ENCODE measurements at regions not wholly inside any gene's neighbourhood (a gene's known extent, or its start where the extent isn't known, plus 50 kb on each side); places are given as distances from the start of the nearest gene placed in this dataset.
"Not testable (repeated sequence)": the region's sequence is repeated elsewhere in the genome, so short reads cannot be mapped to it uniquely, and the experiment has no call there.

DNA sequence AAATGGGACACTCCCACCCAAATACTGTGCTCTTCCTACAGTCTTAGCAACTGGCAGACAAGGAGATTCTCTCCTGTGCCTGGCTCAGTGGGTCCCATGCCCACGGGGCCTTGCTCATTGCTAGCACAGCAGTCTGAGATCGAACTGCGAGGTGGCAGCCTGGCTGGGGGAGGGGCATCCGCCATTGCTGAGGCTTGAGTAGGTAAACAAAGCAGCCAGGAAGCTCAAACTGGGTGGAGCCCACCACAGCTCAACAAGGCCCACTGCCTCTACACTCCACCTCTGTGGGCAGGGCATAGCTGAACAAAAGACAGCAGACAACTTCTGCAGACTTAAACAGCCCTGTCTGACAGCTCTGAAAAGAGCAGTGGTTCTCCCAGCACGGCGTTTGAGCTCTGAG is 174.8 kb downstream of the COL12A1 start:
- not testable (repeated sequence) for DNase-seq (ENCODE audit: low spot score)

DNA sequence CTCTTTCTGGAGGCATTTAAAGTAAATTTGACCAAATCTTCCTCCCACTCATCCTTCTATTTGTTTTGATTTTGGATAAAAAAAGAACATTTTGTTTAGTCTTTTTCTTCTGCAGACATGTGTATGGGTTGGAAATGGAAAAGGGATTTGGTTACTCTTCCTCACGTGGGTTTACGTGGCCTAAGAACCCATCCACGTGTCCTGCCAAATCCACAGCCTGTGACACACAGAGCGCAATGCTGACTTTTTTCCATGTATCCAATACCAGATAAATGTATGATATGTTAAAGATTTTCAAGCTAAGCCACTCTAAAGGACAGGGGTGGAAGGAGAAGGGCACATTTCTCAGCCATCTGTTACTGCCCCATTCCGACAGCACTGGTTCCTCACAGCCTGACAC is 176.5 kb downstream of the COL12A1 start:
- no peak for DNase-seq (ENCODE audit: low spot score)

DNA sequence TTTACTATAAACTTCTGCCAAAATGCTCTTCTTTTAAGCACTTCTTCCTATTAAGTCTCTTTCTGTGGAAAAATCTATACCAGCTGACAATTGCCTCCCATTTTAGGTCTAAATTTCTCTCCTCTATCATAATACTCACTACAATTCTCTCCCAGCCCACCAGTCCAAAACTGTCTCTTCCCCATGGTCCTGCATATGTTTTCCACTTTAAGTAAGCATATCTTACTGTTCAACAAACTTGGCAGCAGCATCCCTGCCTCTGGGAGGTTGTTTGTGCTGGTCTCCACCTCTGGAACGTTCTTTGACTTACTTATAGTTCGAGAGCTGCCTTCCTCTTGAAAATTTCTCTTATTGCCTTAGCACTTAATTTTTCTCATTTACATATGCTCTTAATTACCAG is 180.5 kb downstream of the COL12A1 start:
- DNase-seq (ENCODE audit: low spot score): no peak

DNA sequence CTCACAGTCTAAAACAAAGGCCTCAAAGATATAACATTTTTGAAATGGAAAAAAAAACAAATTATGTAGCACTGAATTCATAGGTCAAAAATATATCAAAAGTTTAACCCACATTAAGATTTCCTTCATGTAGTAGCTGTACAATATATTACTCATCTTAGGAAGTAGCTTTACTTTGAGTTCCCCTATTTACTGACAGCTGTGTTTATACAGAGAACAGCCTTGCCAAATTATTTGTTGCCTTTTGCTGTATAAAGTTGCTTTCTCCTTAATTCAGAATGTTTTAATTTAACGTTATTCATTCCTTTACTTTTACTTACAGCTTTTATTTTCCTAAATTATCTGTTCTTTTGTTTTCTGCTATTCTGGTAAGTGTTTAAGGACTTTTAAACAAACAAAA is 181.0 kb downstream of the COL12A1 start:
- no peak for DNase-seq (ENCODE audit: low spot score)

DNA sequence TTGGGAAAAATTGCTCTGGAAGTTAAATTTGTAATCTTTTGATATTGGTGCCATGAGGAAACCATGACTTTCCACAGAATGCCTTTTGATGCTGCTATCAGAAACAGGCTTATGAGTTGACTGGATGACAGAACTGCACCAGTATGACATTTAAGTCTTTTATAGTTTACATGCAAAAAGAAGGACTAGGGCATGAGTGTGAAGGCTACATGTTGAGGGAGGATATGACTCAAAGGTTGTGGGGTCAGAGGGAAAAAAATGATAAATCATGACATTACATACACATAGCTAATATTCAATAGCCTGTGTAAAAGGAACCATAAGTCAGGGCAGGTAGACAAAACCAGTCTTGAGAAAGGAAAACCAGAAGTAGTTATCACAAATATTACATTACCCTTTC is 182.2 kb downstream of the COL12A1 start:
- no peak for DNase-seq (ENCODE audit: low spot score)

DNA sequence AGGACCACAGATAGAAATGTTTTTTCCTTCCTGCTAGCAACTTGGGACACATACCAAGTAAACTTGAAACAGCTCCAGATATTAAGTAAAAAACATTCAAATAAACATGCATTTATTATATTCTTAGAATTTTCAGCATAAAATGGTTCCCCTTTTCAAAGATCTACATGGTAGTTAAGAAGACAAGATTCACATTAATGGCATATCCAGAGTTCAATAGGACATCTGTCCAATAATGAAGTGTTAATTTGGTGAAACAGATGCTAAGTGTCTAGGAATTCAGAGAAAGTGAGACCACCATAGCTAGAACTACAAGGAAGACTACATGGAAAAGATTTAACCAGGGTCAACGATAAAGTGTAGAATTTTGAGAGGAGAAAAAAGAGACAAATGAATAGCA is 184.9 kb downstream of the COL12A1 start:
- DNase-seq (ENCODE audit: low spot score): no peak

DNA sequence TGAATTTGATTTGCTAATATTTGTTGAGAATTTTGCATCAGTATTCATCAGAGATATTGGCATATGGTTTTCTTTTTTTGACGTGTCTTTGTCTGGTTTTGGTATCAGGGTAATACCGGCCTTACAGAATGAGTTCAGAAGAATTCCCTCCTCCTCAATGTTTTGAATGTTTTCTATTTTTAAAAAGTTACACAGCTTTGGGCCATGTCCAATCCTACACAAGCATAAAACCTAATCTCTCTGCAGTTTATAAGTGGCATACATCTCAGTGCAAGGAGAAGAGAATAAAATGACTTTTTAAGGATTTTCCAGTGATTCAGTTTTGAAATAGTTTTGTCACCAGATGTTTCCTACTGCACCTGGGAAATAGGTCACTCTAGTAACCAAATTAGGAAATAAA is 185.5 kb downstream of the COL12A1 start:
- DNase-seq (ENCODE audit: low spot score): no peak

DNA sequence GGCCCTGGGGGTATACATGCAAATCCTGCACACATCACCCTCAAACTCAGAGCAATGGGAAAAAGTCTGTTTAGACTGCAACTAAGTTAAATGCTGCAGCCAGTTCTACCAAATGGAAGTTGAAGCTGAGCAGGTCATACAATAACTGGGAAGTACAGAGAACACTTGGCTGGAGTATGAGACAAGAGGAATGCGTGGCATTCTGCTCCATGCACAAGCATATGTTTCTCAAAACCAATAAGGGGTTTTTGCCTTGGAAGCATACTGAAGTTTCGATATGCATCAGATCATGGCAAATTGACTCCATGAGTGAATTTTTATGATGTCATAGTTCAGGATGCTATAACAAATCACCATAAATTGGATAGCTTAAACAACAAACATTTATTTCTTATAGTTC is 193.8 kb downstream of the COL12A1 start:
- no peak for DNase-seq (ENCODE audit: low spot score)

DNA sequence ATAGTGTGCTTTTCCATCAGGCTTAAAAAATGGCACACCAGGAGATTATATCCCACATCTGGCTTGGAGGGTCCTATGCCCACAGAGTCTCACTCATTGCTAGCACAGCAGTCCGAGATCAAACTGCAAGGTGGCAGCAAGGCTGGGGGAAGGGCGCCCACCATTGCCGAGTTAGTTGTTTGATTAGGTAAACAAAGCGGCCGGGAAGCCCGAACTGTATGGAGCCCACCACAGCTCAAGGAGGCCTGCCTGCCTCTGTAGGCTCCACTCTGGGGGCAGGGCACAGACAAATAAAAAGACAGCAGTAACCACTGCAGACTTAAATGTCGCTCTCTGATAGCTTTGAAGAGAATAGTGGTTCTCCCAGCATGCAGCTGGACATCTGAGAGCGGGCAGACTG is 201.9 kb downstream of the COL12A1 start:
- DNase-seq (ENCODE audit: low spot score): not testable (repeated sequence)

DNA sequence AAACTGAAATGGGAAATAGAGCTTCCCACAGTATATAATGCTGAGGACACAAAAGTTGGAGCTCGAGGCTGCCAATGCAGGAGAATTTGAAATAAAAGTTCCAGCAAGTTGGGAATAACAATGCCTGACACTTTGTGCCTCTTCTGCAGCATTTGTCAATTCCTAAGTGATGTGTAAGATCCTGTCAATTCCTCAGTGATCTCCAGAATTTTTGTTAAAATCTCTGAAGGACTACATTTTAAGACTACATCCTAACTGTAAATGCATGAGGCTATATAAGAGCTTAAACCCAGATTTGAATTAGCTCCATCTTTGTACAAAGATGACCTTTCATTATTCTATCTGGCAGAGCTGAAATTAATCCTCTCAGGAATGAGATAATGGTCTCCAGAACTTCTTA is 208.2 kb downstream of the COL12A1 start:
- DNase-seq (ENCODE audit: low spot score): no peak

DNA sequence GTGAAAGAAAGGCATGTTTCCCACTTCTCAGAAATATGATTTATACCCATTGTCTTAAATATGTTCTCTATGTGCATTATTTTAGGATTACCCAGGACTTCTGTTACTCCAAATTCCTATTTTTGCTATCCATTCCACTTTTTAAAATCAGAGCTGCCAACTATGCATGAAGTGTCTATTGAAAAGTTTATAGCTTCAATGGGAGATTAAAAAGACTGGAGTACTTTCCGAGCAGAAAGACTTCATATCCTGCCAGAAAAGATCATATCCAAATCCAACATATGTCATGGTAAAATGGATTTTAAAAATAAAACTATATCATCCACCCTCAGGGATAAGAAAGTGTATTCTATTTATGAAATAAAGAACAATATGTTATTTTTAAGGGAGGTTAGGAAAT is 212.7 kb downstream of the COL12A1 start:
- no peak for DNase-seq (ENCODE audit: low spot score)

DNA sequence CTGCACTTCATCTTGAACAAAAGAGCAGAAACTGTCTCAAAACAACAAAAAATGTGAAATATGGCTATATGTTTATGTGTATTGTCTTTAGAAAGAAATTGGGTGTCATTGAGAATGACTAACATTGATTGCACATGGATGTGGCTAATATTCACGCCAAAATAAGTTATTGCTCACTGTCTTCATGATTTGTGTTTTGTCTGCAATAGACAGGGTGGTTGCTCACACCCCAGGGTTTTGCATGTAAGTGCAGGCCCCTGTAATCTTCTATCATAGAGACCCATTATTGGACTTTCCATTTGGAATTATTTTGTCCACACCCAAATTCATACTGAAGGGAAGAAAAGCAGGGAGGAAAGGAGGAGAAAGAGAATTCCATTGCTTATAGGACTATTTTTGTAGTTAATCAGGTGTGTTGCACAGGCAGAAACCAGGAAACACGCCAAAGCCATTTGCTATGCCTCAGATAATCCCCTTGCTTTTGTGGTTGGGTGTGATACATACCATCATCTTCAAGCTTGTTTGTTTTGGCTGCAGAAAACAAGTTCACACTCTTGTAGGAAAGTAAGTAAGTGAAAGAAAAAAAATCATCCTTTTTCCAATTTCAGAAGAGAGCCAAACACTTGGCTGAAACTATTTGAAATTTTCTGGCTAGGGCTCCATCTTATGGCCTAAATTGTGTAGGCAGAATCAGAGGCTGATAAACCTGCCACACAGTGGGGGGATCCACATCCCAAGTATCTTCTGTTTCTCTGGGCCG is 214.1 kb downstream of the COL12A1 start:
- no peak for DNase-seq (ENCODE audit: low spot score)

DNA sequence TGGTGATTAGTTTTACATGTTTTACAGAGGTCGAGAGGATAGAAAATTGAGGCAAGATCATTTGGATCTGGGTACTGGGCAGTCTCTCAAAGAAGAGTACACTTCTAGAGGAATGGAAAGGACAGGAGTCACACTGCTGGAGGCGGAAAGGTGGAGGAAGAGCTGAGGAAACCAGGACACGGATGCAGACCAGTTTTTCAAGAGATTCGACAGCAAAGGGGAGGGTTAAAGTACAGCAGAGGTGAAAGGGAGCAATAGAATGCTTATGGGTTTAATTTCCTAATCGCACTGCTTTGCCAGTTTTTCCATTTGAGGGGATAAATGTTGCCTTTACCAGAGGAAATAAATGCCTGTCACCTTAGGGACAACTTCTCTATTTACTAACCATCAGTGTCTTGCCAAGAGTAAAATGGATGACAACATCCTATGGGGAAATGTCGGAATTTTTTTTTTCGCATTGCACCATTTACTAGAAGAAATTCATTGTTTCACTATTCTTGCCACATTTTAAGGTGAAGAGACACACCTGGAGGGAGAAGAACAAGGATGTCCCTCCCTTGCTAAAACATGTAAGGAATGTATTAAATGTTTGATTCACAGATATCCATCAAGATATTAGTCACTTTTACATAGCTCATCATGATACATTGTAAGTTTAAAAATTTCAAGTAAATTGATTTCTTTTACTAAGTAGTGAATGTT is 226.6 kb downstream of the COL12A1 start:
- DNase-seq (ENCODE audit: low spot score): no peak

DNA sequence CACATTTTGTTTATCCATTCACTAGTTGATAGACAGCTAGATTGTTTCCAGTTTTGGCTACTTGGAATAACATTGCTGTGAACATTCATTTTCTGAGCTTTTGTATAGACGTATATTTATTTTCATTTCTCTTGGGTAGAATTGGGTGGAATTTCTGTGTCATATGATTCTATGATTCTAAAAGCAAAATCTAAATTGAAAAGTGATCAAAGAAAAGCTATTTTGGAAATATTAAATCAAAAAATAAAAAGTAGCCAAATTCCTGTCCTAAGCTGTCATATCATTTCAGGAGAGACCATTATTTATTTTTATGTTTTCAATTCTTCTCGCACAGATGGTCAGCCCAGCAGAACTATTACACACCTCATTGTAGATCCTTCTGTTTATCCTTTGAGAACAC is 229.2 kb downstream of the COL12A1 start:
- DNase-seq (ENCODE audit: low spot score): no peak

DNA sequence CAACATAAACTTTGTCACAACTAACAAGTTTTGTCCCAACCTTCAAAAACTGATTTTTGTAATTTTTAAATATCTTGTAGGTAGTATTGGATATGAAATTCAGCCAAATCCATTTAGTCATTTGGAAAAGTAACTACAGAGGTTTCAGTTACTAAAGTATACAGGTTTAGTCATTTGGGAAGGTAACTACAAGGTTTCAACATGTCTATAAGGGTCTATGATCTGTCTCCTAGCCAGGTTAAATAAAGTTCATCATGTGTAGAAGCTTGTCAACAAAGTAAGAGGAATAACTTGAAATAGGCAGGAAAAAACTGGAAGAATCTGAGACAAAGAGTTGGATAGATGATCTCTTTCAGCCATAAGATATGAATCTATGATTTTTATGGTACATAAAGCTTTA is 229.8 kb downstream of the COL12A1 start:
- no peak for DNase-seq (ENCODE audit: low spot score)

DNA sequence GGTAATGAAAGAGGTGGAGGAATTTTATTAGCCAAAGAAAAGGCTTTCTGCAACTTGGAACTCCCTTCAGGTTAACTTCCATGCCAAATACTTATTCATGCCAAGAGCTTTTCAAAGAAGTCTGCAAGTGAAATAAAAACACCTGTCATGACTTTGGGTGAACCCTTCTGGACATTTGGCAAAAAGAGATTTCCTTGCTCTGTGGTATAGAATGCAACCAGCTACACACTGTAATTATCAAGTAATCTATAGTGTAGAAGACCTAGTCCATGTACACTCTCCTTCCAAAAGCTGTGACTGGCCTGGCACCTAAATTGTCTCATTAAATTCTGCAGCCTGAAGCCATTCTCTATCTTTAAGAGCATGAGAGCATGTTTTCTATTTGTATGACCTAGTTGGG is 232.3 kb downstream of the COL12A1 start:
- no peak for DNase-seq (ENCODE audit: low spot score)

DNA sequence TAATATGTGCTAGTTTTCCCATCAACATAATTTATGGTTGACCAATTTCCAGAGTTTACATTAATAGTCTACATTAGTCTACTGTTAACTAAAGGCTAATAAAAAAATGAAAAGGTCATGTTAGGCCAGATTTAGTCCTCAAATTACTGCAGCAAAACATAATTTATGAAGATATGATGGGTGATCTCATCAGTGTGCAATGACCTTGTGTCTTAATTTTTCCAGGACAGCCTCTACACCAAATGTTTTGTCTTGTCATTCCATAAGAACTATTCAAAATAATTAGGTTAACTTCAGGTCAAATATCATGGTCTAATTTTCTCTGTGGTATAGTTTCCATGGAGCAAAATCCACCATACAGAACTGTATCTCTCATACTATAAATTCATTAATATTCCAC is 234.2 kb downstream of the COL12A1 start:
- DNase-seq (ENCODE audit: low spot score): no peak

DNA sequence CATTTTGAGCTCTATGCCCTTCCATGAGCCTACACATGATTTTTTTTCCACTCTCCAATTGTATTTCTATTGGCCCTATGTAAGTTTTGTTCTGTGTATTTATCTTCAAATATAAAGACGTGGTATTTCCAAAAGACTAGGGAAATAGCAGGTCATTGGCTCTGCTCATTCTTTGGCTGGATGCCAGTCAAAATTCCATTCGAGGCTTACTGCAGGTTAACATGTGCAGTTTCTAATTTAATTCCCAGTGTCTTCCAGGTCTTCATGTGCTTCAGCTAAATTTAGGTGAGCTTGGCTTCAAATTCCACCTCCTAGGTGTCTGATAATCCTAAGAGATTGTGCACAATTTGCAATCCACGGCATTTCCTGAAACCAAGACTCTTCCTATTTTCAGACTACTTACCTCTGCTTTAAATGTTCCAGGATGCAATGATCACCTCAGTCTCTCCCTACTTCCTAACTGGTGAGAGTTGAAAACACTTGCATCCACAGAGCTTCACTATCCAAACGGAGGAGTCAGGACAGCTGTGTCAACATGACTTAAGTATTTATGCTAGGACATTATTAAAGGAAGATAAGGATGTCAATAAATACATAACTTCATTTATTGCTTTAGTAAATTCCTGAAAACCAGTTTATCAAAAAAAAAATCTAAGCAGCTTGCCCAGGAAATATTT is 236.1 kb downstream of the COL12A1 start:
- DNase-seq (ENCODE audit: low spot score): no peak

DNA sequence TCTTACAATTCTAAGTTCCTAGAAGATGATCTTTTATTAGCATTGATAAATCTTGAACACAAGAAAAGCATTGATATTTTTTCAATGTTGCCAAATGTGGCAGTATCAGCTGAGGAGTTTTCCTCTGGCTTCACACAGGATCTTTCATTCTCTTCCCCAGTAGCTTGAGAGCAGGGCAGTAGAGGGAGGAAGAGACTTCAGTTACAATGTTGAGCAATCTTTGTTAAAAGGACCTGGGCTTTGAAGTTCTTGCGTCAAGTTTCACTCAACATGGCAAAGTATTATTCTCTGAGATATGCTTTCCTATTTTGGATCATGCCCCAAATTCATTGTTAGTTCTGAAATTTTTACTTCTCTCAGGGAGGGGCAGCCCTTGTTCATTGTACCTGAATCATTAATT is 238.0 kb downstream of the COL12A1 start:
- DNase-seq (ENCODE audit: low spot score): no peak

DNA sequence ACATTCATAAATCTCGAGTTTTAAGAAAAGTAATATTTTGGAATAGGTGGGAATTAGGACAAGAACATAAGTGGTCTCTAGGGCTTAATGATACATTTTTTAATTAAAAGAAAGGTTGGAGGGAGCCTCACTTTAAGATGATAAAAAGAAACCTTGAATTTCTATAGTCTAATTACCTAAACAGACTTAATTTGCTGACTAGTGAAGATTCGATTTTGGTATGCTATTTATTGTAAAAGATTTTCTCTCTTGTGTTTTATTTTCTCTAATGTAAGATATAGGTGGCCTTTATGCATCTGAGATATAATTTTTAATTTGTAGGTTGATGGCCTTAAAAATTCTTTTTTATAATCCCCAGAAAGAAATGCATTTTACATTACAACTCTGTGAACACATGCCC is 239.1 kb downstream of the COL12A1 start:
- no peak for DNase-seq (ENCODE audit: low spot score)

DNA sequence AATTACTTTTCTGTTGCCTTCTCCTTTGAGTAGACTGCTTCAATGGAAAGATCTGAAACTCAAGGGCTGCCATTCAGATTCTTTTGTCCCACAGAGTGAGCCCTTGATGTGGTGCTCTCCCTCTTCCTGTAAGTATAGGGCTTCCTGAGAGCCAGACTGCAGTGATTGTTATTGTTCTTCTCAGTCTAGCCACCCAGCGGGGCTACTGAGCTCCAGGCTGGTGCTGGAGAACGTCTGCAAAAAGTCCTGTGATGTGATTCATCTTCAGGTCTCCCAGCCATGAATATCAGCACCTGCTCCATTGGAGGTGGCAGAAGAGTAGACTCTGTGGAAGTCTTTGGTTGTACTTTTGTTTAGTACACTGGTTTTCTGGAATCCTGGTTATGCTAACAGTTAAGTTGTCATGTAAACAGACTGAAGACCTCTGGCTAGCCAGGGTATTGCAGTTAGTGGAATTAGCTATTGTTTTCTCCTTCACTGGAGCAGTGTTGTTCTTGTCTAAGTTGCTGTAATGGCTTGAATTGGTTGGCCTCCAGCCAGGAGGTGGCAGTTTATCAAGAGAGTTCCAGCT is 240.9 kb downstream of the COL12A1 start:
- no peak for DNase-seq (ENCODE audit: low spot score)

DNA sequence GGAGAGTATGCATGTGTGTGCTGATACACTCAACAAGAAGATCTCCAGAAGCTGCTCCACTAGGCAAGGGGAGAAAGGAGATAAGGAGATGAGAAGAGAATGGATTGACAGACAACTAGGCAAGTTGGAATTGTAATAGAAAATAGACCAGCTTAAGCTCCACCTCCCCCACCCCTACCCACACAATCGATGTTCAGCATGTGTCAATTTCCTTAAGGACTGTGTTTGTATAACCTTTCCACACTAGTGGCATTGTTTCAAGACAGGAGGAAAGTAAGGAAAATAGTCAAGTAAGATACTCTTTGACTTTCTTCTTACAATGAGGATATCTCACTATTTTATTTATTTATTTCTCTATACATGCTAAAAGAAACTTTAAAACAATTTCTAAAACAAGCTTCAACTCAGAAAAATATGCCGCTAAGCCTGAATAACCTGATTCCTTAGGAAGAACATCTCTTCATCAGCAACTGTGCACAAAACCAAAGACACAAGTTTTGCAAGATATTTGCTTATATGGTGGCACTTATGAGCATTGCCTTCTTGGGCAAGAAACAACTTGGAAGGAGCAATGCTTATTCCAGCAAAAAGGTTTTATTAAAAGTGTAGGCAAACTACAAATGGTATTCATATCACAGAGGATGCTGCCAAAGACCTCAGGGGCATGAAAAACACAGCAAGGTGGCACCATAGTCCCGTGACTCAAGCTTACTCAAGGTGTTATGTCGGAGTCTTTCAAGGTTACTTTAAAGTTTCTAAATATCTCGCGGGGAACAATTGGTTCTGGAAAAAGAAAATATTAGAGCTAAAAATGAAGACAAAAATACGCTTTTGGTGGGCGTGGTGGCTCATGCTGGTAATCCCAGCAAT is 249.1 kb downstream of the COL12A1 start:
- no peak for DNase-seq (ENCODE audit: low spot score)
